DMS79 (cell line): ENCODE measurements at regions not wholly inside any gene's neighbourhood (a gene's known extent, or its start where the extent isn't known, plus 50 kb on each side); places are given as distances from the start of the nearest gene placed in this dataset.
A peak's percentile ranks its signal among the peaks of the same experiment; 100 is the strongest.

Experiments
- DNase-seq: peaks from one replicate; lab custom pipeline; 2025; lab: John Stamatoyannopoulos, UW

GRCh38 chrX:10288373-10288975 is 131.7 kb downstream of the CLCN4 start:
- no peak for DNase-seq

GRCh38 chrX:10296576-10296975 is 139.8 kb downstream of the CLCN4 start:
- DNase-seq = no peak

- no peak for DNase-seq
Measured at GRCh38 chrX:10310511-10310910, 153.7 kb downstream of the CLCN4 start.

GRCh38 chrX:10314530-10315104 is 157.8 kb downstream of the CLCN4 start:
- DNase-seq = no peak

GRCh38 chrX:10325611-10326010 is 168.8 kb downstream of the CLCN4 start:
- DNase-seq = no peak

- no peak for DNase-seq
Measured at GRCh38 chrX:10326578-10326977, 169.8 kb downstream of the CLCN4 start.

- DNase-seq = no peak
Measured at GRCh38 chrX:10327651-10328050, 170.9 kb downstream of the CLCN4 start.

GRCh38 chrX:10329984-10330383 is 173.2 kb downstream of the CLCN4 start:
- DNase-seq = no peak

- peak; percentile 20 for DNase-seq
Measured at GRCh38 chrX:10341309-10341708, 184.5 kb downstream of the CLCN4 start.

- DNase-seq = no peak
Measured at GRCh38 chrX:10350221-10350620, 193.4 kb downstream of the CLCN4 start.

GRCh38 chrX:10350981-10351380 is 194.2 kb downstream of the CLCN4 start:
- DNase-seq = no peak

GRCh38 chrX:10352536-10352935 is 195.8 kb downstream of the CLCN4 start:
- DNase-seq = no peak

- DNase-seq = no peak
Measured at GRCh38 chrX:10356979-10357378, 200.2 kb downstream of the CLCN4 start.

- DNase-seq = no peak
Measured at GRCh38 chrX:10358958-10359357, 202.2 kb downstream of the CLCN4 start.

- DNase-seq = no peak
Measured at GRCh38 chrX:10360116-10360515, 203.3 kb downstream of the CLCN4 start.

- no peak for DNase-seq
Measured at GRCh38 chrX:10365532-10366265, 208.9 kb downstream of the CLCN4 start.

- DNase-seq = no peak
Measured at GRCh38 chrX:10367406-10367805, 210.6 kb downstream of the CLCN4 start.

GRCh38 chrX:10370976-10371375 is 214.2 kb downstream of the CLCN4 start:
- DNase-seq = no peak

- no peak for DNase-seq
Measured at GRCh38 chrX:10377427-10377826, 220.7 kb downstream of the CLCN4 start.

- DNase-seq = no peak
Measured at GRCh38 chrX:10379878-10380277, 223.1 kb downstream of the CLCN4 start.

GRCh38 chrX:10380300-10380699 is 223.5 kb downstream of the CLCN4 start:
- DNase-seq = no peak

- no peak for DNase-seq
Measured at GRCh38 chrX:10381193-10381592, 224.4 kb downstream of the CLCN4 start.

- DNase-seq = no peak
Measured at GRCh38 chrX:10387011-10387410, 230.2 kb downstream of the CLCN4 start.

- no peak for DNase-seq
Measured at GRCh38 chrX:10390187-10390586, 230.2 kb downstream of the MID1 start.
